GM18870 (cell line): ENCODE measurements at regions not wholly inside any gene's neighbourhood (a gene's known extent, or its start where the extent isn't known, plus 50 kb on each side); places are given as distances from the start of the nearest gene placed in this dataset.

ENCODE experiments used
- ATAC-seq: cut with Tn5 transposase; IDR thresholded peaks from one replicate; pipeline ENCODE4 v1.9.1; 2021; ENCODE audit warnings: moderate library complexity; ENCODE audit not compliant: unreplicated experiment

DNA sequence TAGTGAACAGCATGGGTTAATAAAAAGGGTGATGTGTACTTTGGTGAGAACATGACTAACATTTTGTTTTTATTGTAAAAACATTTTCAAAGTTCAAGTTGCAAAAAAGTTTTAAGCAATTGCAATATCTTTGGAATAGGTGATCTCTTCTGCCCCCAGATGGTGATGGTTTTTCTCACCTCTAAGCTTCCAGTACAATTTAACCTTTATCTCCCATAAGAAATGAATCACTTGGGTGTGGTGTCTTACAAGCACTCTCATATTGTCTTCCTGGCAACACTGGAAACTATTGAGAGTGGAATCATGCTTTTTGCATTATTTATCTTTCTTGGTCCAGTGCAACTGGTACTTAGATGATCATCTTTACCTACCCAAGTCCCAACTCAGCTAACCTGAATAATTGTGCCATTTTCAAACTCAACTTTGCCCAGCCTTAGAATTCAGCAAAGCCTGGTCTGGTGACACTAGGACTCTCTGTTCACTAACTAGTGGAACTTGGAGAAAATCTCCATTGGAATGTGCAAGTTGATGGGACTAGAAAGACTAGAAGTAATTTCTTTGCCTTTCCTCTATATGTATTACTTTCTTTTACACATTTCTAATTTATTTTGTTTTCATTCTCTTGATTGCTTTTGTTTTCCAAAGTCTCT is 964.7 kb upstream of the ZEB2 start:
- no peak for ATAC-seq

DNA sequence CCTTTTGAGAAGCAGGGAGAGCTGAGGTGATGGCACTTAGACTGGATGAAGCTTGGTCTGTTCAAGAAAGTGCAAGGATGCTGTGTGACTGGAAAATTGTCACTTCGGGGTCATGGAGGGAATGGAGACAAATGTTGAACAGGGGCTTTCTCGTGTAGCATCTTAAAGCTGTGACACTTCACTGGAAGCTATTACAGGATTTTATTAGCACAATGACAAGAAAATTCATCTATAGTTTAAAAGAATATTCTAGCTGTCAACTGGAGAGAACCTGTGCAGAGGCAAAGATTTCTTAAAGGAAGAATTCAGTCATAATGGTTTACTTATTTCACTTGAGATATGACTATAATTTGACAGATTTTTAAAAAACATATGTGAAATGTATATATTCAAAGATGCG is 963.9 kb upstream of the ZEB2 start:
- no peak for ATAC-seq

DNA sequence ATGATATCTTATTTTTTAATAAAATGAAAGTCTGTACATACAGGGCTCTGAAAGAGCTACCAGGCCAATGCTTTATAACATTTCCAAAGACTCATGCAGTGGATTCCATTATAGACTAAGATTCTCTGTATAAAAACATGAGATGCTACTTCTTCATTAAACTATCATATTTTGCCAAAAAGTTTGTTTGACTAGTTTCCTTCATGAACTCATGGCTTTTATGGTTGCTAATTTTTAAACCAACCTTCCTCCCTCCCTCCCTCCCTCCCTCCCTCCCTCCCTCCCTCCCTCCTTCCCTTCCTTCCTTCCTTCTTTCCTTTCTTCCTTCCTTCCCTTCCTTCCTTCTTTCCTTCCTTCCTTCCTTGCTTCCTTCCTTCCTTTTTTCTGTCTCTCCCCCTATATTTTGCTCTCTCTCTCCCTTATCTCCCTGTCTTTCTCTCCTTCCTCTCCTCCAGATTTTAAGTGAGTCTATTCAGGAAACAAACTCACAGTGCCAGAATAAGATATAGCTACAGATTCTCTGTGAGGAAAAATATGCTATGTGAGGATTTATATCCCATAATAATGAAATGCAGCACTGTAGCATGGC is 961.5 kb upstream of the ZEB2 start:
- ATAC-seq: no peak

DNA sequence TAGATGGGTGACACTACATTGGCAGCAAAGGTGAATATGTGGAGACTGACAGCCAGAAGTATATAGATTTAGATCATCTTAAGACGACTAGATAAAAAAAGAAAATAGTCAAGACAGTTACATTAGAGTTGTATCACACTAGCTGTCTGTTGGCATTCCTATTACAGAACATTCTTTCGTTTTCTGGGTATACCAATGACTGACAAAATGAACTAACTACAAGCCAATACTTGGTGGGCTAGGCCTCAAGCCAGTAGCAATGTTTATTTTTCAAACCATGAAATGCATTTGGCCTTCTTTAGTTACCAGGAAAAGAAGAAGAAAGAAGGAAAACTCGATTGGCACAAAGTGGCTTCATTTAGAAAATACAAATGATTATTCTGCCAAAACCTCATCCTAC is 944.9 kb upstream of the ZEB2 start:
- no peak for ATAC-seq

DNA sequence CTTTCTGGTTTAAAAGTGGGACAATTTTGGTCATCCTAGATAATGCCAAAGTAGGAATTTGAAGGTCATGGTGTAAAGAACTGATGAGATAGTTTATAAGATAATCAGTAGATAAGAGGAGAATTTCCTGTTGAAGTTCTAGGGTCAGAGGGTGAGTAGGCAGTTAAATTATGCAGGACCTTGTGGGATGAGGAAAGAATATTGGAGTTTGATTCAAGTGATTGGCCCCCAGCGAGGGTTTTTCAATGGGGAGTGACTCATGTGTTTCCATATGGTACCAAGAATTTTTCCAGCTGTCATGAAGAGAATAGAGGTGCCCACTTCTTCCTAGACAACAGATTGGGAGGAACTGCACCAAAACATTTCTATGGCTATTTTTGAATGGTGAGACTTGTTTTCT is 940.2 kb upstream of the ZEB2 start:
- no peak for ATAC-seq

DNA sequence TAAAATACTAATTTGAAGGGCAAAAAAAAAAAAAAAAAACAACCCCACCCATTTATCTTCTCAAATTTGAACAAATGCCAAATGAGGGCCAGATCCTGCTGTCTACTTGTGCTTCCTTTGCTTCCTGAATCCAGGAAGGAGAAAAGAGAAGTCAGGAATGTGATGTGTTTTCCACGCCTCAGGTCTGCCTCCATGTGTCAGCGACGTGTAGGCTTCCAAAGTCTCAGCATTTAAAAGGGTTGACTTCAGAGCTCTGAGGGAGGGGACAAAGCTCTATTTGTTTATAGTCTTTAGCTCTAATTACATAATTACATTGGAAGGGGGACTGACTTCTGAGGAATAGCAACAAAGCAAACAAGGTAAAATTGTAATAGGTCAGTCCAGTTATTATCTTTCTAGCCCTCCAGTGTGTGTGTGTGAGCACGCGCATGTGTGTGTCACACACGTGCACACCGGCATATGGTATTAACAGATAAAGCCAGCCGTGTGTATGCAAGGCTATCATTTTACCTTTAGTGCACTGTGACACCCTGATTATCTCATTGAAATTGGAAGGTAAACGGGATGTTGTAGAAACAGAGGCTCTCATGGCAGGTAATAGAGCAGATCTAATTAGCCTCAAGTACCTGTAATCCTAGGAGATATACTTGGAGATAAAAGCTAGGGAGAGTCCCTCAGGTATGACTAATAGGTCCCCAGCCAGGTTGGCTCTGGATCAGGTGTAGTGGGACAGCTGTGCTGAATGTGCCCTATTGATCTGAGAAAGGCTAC is 911.4 kb upstream of the ZEB2 start:
- no peak for ATAC-seq

DNA sequence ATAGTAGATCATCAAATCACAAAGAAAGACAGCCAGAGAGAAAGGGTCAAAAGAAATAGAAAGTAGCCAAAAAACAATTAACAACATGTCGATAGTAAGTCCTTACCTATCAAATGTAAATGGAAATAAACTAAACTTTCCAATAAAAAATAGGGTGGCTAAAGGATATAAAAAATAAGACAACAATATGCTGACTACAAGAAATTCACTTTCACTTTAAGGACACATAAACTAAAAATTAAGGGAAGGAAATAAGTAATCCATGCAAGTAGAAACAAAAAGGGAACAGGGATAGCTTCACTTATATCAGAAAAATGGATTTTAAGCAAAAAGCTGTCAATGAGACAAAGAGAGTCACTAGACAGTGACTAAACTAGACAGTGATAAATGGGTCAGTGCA is 903.9 kb upstream of the ZEB2 start:
- no peak for ATAC-seq

DNA sequence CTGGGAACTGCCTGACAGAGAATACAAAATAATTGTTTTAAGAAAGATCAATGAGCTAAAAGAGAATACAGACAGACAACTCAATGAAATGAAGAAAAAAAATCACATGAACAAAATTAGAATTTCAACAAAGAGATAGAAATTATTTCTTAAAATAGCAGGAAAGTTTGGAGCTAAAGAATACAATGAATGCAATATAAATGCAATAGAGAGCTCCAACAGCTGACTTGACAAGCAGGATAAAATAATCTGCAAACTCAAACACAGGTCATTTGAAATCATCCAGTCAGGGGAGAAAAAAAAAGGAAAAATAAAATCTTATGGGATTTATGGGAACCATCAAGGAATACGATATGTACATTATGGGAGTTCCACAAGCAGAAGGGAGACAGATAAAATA is 902.7 kb upstream of the ZEB2 start:
- ATAC-seq: no peak

DNA sequence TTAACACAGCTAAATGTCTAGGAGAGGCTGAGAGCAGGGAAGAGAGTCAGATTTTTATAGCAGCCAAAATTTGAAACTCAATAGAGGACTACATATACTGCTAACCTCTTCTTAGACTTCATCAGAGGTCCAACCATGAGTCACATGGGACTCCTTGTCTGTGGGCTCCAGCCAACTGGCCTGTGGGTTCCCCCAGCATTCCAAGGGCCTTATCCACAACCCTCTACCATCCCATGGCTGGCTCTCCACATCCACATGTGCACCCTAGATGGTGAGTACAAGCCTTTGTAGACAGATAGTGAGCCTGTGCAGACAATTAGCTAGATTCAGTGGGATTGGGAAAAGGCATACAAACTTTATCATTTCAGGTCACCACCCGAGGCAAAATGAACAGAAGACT is 901.9 kb upstream of the ZEB2 start:
- no peak for ATAC-seq

DNA sequence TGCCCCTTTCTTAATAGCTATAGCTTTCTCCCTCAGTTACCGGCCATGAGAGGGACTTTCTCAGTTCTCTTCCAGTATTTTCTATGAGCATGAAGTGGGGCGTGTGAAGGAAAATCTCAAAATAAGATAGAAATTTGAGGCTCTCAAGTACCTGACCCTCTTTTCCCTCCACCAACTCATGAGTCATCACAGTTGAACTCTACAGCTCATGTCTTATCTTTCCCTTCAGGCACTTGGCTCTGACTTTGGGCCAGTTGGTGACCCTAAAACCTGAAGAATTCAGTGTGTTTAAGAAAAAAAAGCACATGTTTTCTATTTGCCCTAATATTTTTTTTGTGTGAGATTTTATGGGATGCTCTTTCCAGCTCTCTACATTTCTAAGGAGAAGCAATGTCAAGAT is 896.7 kb upstream of the ZEB2 start:
- no peak for ATAC-seq

DNA sequence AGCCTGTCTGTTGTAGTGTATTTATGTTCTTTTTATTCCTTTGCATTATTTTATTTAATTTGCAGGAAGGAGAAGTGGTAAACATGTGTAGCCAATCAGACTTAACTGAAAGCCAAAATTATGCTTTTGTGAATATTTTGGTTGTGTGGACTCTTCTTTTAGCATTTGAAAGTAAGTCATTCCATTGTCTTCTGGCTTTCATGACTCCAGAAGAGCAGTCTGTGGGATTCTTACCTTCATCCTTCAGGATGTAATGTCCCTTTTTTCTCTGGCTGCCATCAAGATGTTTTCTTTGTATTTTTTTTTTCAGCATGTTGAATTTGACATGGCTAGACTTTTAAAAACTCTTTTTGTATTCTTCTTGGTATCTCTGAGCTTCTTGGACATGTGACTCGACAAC is 895.2 kb upstream of the ZEB2 start:
- no peak for ATAC-seq

DNA sequence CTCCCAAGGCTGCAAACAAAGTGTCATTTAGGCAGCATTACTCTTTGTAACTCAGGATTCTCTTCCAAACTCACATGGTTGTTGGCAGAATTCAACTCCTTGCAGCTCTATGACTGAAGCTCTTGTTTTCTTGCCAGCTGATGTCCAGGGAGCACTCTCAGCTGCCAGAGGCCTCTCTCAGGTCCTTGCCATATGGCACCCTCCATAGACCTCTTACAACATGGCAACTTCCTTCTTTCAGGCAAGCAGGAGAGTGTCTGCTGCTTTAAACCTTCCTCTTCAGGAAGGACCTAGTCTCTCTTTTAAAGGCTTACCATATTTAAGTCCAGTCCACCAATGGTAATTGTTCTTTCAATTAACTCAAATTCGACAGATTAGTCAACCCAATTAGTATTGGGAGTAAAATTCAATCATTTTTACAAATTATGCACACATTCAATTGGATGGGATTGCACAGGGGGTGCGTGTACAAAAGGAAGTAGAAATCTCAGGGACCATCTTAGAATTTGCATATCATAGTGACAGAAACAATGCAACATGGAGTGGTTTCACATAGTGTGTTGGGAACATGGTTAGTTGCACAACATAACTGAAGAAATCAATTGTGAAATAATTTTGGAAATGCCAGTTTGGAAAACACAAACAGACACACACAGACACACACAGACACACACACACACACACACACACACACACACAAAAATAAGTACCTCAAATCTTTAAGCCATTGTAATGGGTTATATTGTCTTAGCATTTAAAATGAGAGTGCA is 893.5 kb upstream of the ZEB2 start:
- no peak for ATAC-seq

DNA sequence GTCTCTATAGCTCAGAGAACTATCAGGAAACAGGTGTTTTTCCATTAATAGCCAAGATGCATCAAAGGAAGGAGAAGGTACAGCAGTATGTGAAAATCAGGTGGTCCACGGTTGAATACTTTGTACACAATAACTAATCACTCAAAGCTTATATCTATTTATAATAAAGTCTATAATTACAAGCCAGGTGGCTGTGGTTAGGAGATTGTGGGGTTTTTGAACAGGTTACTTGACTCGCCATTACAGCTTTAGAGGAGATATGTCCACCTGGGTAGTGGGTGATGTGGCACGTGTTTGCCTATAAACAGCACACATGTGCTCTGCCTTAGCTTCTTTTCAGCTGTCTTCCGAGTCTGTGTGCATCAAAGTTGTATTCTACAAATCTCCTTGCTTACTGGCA is 892.2 kb upstream of the ZEB2 start:
- peak; percentile 27 for ATAC-seq

DNA sequence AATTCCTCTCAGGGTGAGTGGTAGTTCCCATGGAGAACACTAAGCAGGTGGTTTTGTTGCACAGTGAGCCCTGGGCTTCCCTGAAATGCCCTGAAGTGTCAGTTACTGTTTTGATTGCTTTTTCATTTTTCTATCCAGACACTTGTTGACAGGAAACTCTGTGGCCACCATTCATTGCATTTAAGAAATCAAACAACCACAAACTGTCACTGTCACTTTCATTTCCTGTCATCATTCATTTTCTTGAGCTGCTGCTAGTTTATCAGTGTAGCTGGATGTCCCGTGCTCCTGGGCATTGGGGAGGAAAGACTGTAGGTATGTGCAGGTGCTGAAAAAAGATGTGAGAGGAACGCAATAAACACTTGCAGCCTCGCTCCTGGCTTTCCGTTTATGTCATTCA is 891.6 kb upstream of the ZEB2 start:
- ATAC-seq: peak; percentile 96

DNA sequence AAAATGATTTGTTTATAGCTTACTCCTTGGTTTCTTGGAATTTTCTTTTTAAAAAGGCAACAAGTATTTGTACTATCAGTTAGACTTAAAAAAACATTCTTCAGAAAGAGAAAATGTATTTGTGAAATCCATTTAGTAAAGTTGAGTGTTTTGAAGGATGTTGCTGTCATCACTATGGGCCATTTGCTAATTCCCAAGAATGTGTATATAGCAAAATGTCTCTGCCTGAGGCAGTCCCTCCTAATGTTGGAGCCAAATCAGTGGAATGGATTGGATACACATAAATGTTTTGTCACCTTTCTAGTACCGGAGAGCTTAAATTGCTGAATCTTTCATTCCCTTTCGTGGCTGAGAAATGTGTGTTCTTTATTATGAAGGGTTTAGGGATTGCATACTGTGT is 890.2 kb upstream of the ZEB2 start:
- no peak for ATAC-seq

DNA sequence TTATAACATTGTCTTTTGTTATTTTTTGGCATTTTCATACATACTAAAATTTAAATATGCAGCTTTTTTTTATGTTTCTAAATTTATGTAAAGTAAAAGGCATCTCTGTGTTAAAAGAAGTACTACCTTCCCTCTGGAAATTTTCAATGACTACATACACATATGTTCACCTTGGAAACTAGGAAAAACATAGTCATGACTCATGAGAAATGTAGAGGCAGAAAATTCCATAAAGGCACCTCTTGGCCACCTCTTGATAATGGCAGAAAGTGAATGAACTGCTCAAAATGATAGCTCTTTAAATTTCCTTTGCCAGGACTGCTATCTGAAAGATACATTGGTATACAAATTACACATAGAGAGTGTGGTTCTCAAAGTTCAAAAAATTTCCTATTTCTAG is 889.1 kb upstream of the ZEB2 start:
- ATAC-seq: no peak

DNA sequence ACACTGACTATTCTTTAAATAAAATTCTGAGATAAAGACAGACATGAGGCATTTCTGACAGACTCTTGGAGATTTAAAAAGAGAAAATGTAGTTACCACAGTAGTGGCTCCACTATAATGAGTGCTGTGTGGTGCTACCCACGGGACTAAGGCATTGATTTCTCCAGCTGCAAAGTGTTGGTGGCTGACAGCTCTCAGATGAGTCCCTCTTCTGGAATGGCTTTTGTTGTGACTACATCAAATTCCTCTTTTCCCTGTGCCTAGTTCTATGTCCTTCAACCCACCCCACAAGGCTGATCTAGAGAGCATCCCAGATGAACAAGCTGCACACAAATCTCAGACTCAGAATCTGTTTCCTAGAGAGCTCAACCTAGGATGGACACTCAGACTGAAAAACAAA is 884.8 kb upstream of the ZEB2 start:
- ATAC-seq: no peak

DNA sequence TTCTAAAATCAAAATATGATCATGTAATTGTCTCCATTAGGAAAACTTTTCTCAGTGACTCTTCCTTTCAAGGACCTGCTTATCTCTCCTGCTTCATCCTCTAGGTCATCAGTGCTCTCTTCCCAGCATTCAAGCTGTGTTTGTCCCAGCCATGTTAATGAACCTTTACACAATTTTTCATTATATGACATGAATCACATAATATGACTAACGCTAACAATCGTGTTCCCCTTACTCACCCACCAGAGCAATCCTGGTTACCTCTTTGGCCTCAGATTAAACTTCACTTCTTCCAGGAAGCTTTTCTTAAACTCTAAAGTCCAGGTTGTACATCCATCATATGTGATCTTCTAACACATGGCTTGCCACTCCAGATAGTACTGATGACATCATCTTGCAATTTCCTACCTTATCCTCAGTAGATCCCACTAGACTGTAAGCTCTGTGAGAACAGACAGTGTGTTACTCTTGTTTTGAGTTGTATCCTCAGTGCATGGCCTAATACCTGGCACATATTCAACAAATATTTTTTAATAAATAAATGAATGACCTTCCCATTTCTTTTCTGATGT is 882.9 kb upstream of the ZEB2 start:
- no peak for ATAC-seq

DNA sequence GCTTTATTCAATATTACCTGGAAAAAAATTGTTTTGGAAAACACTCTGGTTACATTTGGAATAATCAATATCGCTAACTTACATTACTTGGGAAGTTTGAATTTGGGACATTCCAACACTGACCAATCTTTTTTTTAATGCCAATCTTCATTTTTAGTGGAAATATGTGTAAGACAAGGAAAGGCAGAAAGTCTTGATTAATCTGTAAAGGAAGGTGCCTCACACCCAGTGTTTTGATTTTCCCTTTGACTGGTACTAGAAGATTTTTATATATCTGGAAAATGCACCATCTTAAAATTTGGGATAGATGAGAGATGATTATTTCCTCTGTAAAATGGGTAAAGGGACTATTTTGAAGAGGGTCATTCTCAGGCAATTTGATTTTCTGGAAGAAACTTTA is 879.2 kb upstream of the ZEB2 start:
- no peak for ATAC-seq

DNA sequence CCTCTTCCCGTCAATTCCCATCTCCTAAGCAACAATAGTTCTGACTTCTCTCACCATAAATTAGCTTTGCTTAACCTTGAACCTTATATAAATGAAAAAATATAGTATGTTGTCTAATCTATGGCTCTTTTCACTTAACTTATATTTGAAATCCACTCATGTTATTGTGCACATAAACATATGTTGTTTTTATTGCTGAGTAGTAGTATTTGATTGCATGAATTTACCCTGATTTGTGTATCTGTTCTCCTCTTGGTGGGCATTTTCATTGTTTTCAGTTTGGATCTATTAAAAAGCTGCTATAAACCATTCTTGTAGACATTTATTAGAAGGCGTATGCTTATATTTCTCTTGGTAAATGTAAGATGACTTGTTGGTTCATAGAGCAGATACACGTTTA is 874.3 kb upstream of the ZEB2 start:
- ATAC-seq: no peak

DNA sequence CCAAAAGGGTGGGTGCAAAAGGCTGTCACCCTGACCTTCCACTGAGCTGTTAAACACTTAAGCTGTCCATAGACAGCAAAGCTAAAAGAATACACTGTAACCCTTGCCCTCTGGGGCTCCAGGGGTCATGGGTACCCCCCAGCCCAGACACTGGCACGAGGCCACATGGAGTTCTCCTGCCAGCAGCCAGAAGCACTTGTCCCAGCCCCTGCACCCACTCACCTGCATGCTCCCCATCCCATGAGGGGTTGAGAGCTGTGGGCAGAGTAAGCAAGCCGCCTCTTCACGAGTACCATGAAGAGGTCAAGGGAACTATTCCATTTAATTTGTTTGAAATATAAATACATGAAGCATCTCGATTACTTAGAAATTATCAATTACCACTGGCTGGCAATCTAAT is 867.1 kb upstream of the ZEB2 start:
- no peak for ATAC-seq
